ENCODE measurements at regions not wholly inside any gene's neighbourhood (a gene's known extent, or its start where the extent isn't known, plus 50 kb on each side); places are given as distances from the start of the nearest gene placed in this dataset.

GRCh38 chr21:32140604-32141317, 138.1 kb downstream of the MIS18A start:
- TF ChIP-seq, protein P1, sequence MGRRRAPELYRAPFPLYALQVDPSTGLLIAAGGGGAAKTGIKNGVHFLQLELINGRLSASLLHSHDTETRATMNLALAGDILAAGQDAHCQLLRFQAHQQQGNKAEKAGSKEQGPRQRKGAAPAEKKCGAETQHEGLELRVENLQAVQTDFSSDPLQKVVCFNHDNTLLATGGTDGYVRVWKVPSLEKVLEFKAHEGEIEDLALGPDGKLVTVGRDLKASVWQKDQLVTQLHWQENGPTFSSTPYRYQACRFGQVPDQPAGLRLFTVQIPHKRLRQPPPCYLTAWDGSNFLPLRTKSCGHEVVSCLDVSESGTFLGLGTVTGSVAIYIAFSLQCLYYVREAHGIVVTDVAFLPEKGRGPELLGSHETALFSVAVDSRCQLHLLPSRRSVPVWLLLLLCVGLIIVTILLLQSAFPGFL (CRISPR knock-in tag; IDR thresholded peaks at IDR 0.05) = no peak
- no peak for TF ChIP-seq ZNF318 (CRISPR knock-in tag; IDR thresholded peaks at IDR 0.05)
- no peak for TF ChIP-seq MEIS2 (CRISPR knock-in tag; IDR thresholded peaks at IDR 0.05)
- no peak for TF ChIP-seq GTF2F1 (IDR thresholded peaks at IDR 0.05; ENCODE audit: low read length)
- no peak for TF ChIP-seq ZNF660 (CRISPR knock-in tag; IDR thresholded peaks at IDR 0.05; ENCODE audit: borderline replicate concordance, low read depth)
- no peak for TF ChIP-seq ZNF792 (CRISPR knock-in tag; IDR thresholded peaks at IDR 0.05)
- no peak for TF ChIP-seq CREBL2 (CRISPR knock-in tag; IDR thresholded peaks at IDR 0.05; ENCODE audit: borderline replicate concordance)
- no peak for TF ChIP-seq CTCF (CRISPR knock-in tag; IDR thresholded peaks at IDR 0.05)
- no peak for TF ChIP-seq RFXAP (CRISPR knock-in tag; IDR thresholded peaks at IDR 0.05; ENCODE audit: borderline replicate concordance)
- no peak for TF ChIP-seq SRF (IDR thresholded peaks at IDR 0.05; ENCODE audit: low read depth, low read length)
- TF ChIP-seq NFYB (CRISPR knock-in tag; IDR thresholded peaks at IDR 0.05) = no peak
- TF ChIP-seq NFIB (CRISPR knock-in tag; IDR thresholded peaks at IDR 0.05; ENCODE audit: borderline replicate concordance) = no peak
